K562 (cell line): ENCODE measurements at regions not wholly inside any gene's neighbourhood (a gene's known extent, or its start where the extent isn't known, plus 50 kb on each side); places are given as distances from the start of the nearest gene placed in this dataset.

Source experiments
- ATAC-seq: fragments of 200-7000 bp; cut with Tn5 transposase; 3 replicates; pipeline ENCODE4 v1.9.1; 2020; ENCODE audit warnings: moderate library complexity
- BruUV-seq: library from RNA; stranded (reverse); fragments of 400-500 nt; replicated peaks from 2 replicates; lab custom pipeline; 2021; lab: Mats Ljungman, UMichigan
- CTCF ChIA-PET: fragments of 300-600 bp; formaldehyde crosslinking; extraction: SDS; loops from one replicate; lab custom pipeline; 2021; ENCODE audit warnings: low intra/inter-chr PET ratio; lab: Yijun Ruan, JAX
- POLR2A ChIA-PET: fragments of 300-600, 350-650 bp; sonication (Branson Sonifier 250); formaldehyde crosslinking; extraction: SDS; loops from one replicate; lab custom pipeline; 2021; ENCODE audit warnings: antibody characterized with exemption, inconsistent platforms; lab: Yijun Ruan, JAX
- DNase-seq, 4 experiments: peaks; one replicate each; pipeline versions ENCODE4 v3.0.0 to v3.0.0-alpha.2; 2011 to 2018; ENCODE audit warnings: low spot score in 3 of 4, mixed read lengths in 3 of 4; ENCODE audit errors: extremely low read depth in 1 of 4
- FAIRE-seq: peaks from 2 replicates; lab custom pipeline; 2011; peaks lifted over from hg19 to GRCh38; lab: Jason Lieb, UNC
- H2AFZ ChIP-seq: 2 replicates; pipeline ENCODE4 v1.6.0; 2011; ENCODE audit warnings: low read depth, low read length, control low read depth, inconsistent platforms
- H3K27ac ChIP-seq: fragments of 200-600 bp; 3 replicates; pipeline ENCODE4 v1.8.0; 2011; ENCODE audit warnings: low read depth, mild to moderate bottlenecking, control low read depth, inconsistent platforms, low read length, moderate library complexity, mixed read lengths; ENCODE audit errors: extremely low read depth
- H3K27me3 ChIP-seq, 2 experiments: fragments of 300-600 bp in 1 of 2; 2 replicates in 1 of 2; 3 replicates in 1 of 2; pipeline versions ENCODE4 v1.6.0 to v1.8.0; 2011; ENCODE audit warnings: inconsistent platforms in 2 of 2, low read length in 2 of 2, mild to moderate bottlenecking in 1 of 2, mixed read lengths in 1 of 2, moderate library complexity in 1 of 2; ENCODE audit not compliant: control insufficient read depth in 2 of 2, insufficient read depth in 2 of 2
- H3K36me3 ChIP-seq: fragments of 300-600 bp; 3 replicates; pipeline ENCODE4 v1.8.0; 2011; ENCODE audit warnings: mild to moderate bottlenecking, low read length, inconsistent platforms; ENCODE audit not compliant: control insufficient read depth, insufficient read depth
- H3K4me1 ChIP-seq, 2 experiments: fragments of 200-600 bp in 1 of 2; replicated peaks in 1 of 2; 2 replicates in 1 of 2; 3 replicates in 1 of 2; pipeline versions ENCODE4 v1.5.1 to v1.8.0; 2011; ENCODE audit warnings: inconsistent platforms in 2 of 2, low read length in 2 of 2, mild to moderate bottlenecking in 1 of 2, mixed read lengths in 1 of 2, moderate library complexity in 1 of 2; ENCODE audit not compliant: control insufficient read depth in 2 of 2, insufficient read depth in 2 of 2
- H3K4me2 ChIP-seq: 2 replicates; pipeline ENCODE4 v1.6.1; 2011; ENCODE audit warnings: low read length, control low read depth, inconsistent platforms, mixed read lengths; ENCODE audit not compliant: insufficient read depth
- H3K4me3 ChIP-seq: fragments of 200-600 bp; sonication (generic), shearing (Covaris generic); 2 replicates; pipeline ENCODE4 v1.5.1; 2016; ENCODE audit warnings: control low read depth, inconsistent platforms
- H3K79me2 ChIP-seq: fragments of 200-600 bp; 3 replicates; pipeline ENCODE4 v1.8.0; 2011; ENCODE audit warnings: low read length, inconsistent platforms; ENCODE audit not compliant: control insufficient read depth, insufficient read depth
- H3K9ac ChIP-seq, 2 experiments: 2 replicates each; pipeline versions ENCODE4 v1.6.0 to v1.6.1; 2011; ENCODE audit warnings: low read depth in 2 of 2, low read length in 2 of 2, control low read depth in 1 of 2, inconsistent platforms in 1 of 2, mild to moderate bottlenecking in 1 of 2, mixed read lengths in 1 of 2; ENCODE audit not compliant: insufficient read depth in 1 of 2
- H3K9me1 ChIP-seq: one replicate; pipeline ENCODE4 v1.6.0; 2011; ENCODE audit warnings: inconsistent platforms, mild to moderate bottlenecking, low read length, moderate library complexity; ENCODE audit not compliant: control insufficient read depth, insufficient read depth
- H3K9me3 ChIP-seq: replicated peaks from 2 replicates; pipeline ENCODE4 v1.5.1; 2011; ENCODE audit warnings: low read depth, low read length, inconsistent platforms; ENCODE audit not compliant: control insufficient read depth, insufficient read depth
- H4K20me1 ChIP-seq: replicated peaks from 2 replicates; pipeline ENCODE4 v1.6.1; 2011; ENCODE audit warnings: low read length, inconsistent platforms, mixed read lengths; ENCODE audit not compliant: control insufficient read depth, insufficient read depth
- BCLAF1 ChIP-seq, 2 experiments: fragments of 450-650 bp in 1 of 2; IDR thresholded peaks; 2 replicates each; pipeline ENCODE4 v1.6.1; 2011 to 2017; ENCODE audit warnings: low read depth in 2 of 2, antibody characterized with exemption in 1 of 2, borderline replicate concordance in 1 of 2, low read length in 1 of 2, mild to moderate bottlenecking in 1 of 2, mixed read lengths in 1 of 2; ENCODE audit not compliant: control insufficient read depth in 1 of 2
- CTBP1 ChIP-seq: fragments of 450-650 bp; IDR thresholded peaks from 2 replicates; pipeline ENCODE4 v1.6.1; 2016; ENCODE audit warnings: borderline replicate concordance
- MCM2 ChIP-seq: fragments of 450-650 bp; IDR thresholded peaks from 2 replicates; pipeline ENCODE4 v1.6.1; 2017; ENCODE audit warnings: low read depth, mild to moderate bottlenecking
- NFRKB ChIP-seq: fragments of 450-650 bp; IDR thresholded peaks from 2 replicates; pipeline ENCODE4 v1.6.1; 2016; ENCODE audit warnings: low read depth
- NFXL1 ChIP-seq: fragments of 450-650 bp; formaldehyde crosslinking; IDR thresholded peaks from 2 replicates; pipeline ENCODE4 v1.4.0; 2021; ENCODE audit warnings: mild to moderate bottlenecking
- SRSF3 ChIP-seq: fragments of 200-400 bp; formaldehyde crosslinking; IDR thresholded peaks from 2 replicates; pipeline ENCODE4 v1.6.1; 2016; ENCODE audit warnings: mild to moderate bottlenecking, low read length, moderate library complexity; ENCODE audit not compliant: insufficient read depth
- TAF15 ChIP-seq: fragments of 200-400 bp; formaldehyde crosslinking; IDR thresholded peaks from 2 replicates; pipeline ENCODE4 v1.6.1; 2017; ENCODE audit warnings: mild to moderate bottlenecking, low read depth, low read length, moderate library complexity
- TCF3 ChIP-seq: sonication (generic); formaldehyde crosslinking; IDR thresholded peaks from 2 replicates; pipeline ENCODE4 v1.4.0; 2020; ENCODE audit warnings: mild to moderate bottlenecking, missing genetic modification reagents
- ZBTB17 ChIP-seq: fragments of 450-650 bp; formaldehyde crosslinking; IDR thresholded peaks from 2 replicates; pipeline ENCODE4 v1.4.0; 2020; ENCODE audit warnings: mild to moderate bottlenecking
- ZNF592 ChIP-seq: fragments of 450-650 bp; IDR thresholded peaks from 2 replicates; pipeline ENCODE4 v1.6.1; 2017; ENCODE audit warnings: antibody characterized with exemption, mild to moderate bottlenecking
- WGBS: fragments of 100-300 bp; shearing (Covaris generic); methylation state at CpG from one replicate; pipeline ENCODE4 v1.1.6; 2016; ENCODE audit warnings: low coverage, mixed read lengths; ENCODE audit not compliant: insufficient coverage; ENCODE audit errors: missing lambda C conversion rate; 5-methylcytosine and 5-hydroxymethylcytosine counted together
- in situ Hi-C: fragments of 300-500 bp; cut with MboI; formaldehyde crosslinking; loops from 4 replicates; pipeline ENCODE4 v1.15.0; 2018; ENCODE audit warnings: inconsistent platforms, mixed read lengths
- intact Hi-C: fragments of 100-400 bp; cut with micrococcal nuclease; formaldehyde crosslinking; loops from 2 replicates; pipeline ENCODE4 v1.14.2; 2022

DNA sequence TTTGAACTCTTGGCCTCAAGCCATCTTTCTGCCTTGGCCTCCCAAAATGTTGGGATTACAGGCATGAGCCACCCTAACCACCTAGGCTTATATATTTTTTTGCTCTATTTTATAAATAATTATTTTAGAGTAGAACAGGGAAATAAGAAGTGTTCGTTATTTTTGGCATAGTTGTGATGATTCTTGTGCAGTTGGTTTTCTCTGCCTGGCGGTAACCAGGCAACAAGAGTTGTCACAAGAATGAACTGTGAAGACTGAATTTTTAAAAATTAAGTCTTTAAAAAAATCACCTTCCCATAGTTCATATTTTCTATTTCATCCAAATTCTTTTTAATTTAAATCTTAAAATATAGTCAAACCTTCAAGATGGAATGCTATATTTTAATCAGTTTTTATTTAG lies 310.2 kb downstream of the ARL6IP6 start (continued):
- TF ChIP-seq TCF3 (CRISPR knock-in tag) (no peak), NFXL1 (CRISPR knock-in tag) (no peak), NFRKB (no peak), MCM2 (no peak), CTBP1 (no peak)
- TF ChIP-seq, all 486 proteins: peak for 0

DNA sequence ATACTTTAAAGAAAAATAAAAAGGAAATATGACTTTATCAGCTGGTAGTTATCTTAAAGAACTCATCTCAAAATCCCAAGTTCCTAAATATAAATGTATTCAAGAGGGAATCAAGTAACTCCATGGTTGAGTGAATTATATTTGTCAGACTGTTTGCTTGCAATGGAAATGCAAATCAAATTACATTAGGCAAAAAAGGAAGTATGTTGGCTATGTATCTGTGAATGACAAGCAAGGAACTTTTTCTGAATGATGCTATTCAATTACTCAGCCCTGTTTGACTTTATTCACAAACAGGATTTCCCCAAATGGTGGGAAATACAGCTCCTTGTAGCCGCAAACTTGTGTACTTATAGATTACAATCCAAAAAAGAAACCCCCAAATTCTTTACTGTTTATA lies 309.1 kb downstream of the ARL6IP6 start:
- H3K4me1 ChIP-seq: no peaks in the 10 kb centered on the region
- no peaks in the 10 kb centered on the region for H4K20me1 ChIP-seq
- no peaks in the 10 kb centered on the region for H3K36me3 ChIP-seq
- H3K79me2 ChIP-seq: no peaks in the 10 kb centered on the region
- H2AFZ ChIP-seq: no peak overlapping the region
- FAIRE-seq (no peak), DNase-seq (no peak), ATAC-seq (no peak)
- no peaks in the 10 kb centered on the region; the same call in 1 of the 2 replicates for H3K9me3 ChIP-seq
- in situ Hi-C loops (no loop called here), intact Hi-C loops (no loop called here)
- no peak overlapping the region for H3K4me2 ChIP-seq
- CTCF ChIA-PET: no interaction called here
- 0% methylated on average over 1 of the region's 1 CpG for WGBS
- H3K27me3 ChIP-seq: no peaks in the 10 kb centered on the region
- no peaks in the 10 kb centered on the region for H3K9me1 ChIP-seq
- H3K9ac ChIP-seq: no peak overlapping the region
- no TSS peak for BruUV-seq
- no peak overlapping the region for H3K27ac ChIP-seq
- H3K4me3 ChIP-seq: no peak overlapping the region
- TF ChIP-seq BCLAF1 (IDR thresholded peaks at IDR 0.05; ENCODE audit: borderline replicate concordance in 1 of 2, control insufficient read depth in 1 of 2, low read depth in 2 of 2, low read length in 1 of 2) (no peak), SRSF3 (no peak), TAF15 (no peak), ZBTB17 (CRISPR knock-in tag) (no peak), ZNF592 (no peak)
- TF ChIP-seq, all 486 proteins: peak for 0
- POLR2A ChIA-PET: no interaction called here
